Activated CD4-positive, alpha-beta T cell treated with anti-CD3 and anti-CD28 coated beads, Interleukin-2, amount 50 U/mL, for 24 hours (primary cell): ENCODE measurements at regions not wholly inside any gene's neighbourhood (a gene's known extent, or its start where the extent isn't known, plus 50 kb on each side); places are given as distances from the start of the nearest gene placed in this dataset.

Experiments
- DNase-seq, 2 donors: peaks; one replicate each; pipeline ENCODE4 v3.0.0-alpha.2; 2020; ENCODE audit warnings: low read depth in 1 of 2, low spot score in 1 of 2

- DNase-seq = no peak
Observed at GRCh38 chr18:77977331-77977730, 727.7 kb downstream of the GALR1 start.

- DNase-seq = no peak
Observed at GRCh38 chr18:77980275-77980674, 730.6 kb downstream of the GALR1 start.

- no peak for DNase-seq
Observed at GRCh38 chr18:77981874-77982273, 732.2 kb downstream of the GALR1 start.

GRCh38 chr18:77983270-77983669 lies 733.6 kb downstream of the GALR1 start:
- DNase-seq = no peak

GRCh38 chr18:77984178-77984577 lies 734.5 kb downstream of the GALR1 start:
- no peak for DNase-seq

GRCh38 chr18:77984833-77985232 lies 735.2 kb downstream of the GALR1 start:
- DNase-seq = no peak

- DNase-seq = no peak
Observed at GRCh38 chr18:77985526-77986281, 736.1 kb downstream of the GALR1 start.

- no peak for DNase-seq
Observed at GRCh38 chr18:77990131-77990530, 740.5 kb downstream of the GALR1 start.

GRCh38 chr18:77990901-77991300 lies 741.3 kb downstream of the GALR1 start:
- DNase-seq = no peak

- no peak for DNase-seq
Observed at GRCh38 chr18:77992057-77992456, 742.4 kb downstream of the GALR1 start.

- DNase-seq = no peak
Observed at GRCh38 chr18:77993188-77993981, 743.7 kb downstream of the GALR1 start.

- no peak for DNase-seq
Observed at GRCh38 chr18:77995593-77995992, 745.9 kb downstream of the GALR1 start.

- no peak for DNase-seq
Observed at GRCh38 chr18:77996737-77997136, 747.1 kb downstream of the GALR1 start.

GRCh38 chr18:78001811-78002210 lies 752.2 kb downstream of the GALR1 start:
- no peak for DNase-seq

- DNase-seq = no peak
Observed at GRCh38 chr18:78006006-78006773, 756.5 kb downstream of the GALR1 start.

- no peak for DNase-seq
Observed at GRCh38 chr18:78006774-78007260, 757.2 kb downstream of the GALR1 start.

GRCh38 chr18:78010363-78010762 lies 760.7 kb downstream of the GALR1 start:
- no peak for DNase-seq

- DNase-seq = no peak
Observed at GRCh38 chr18:78017869-78018268, 768.2 kb downstream of the GALR1 start.

GRCh38 chr18:78021196-78021595 lies 771.5 kb downstream of the GALR1 start:
- no peak for DNase-seq

- DNase-seq = no peak
Observed at GRCh38 chr18:78031589-78031988, 781.9 kb downstream of the GALR1 start.

- no peak for DNase-seq
Observed at GRCh38 chr18:78031991-78032390, 782.3 kb downstream of the GALR1 start.

GRCh38 chr18:78032574-78032973 lies 782.9 kb downstream of the GALR1 start:
- DNase-seq = no peak
